GM18867 (cell line): ENCODE measurements at regions not wholly inside any gene's neighbourhood (a gene's known extent, or its start where the extent isn't known, plus 50 kb on each side); places are given as distances from the start of the nearest gene placed in this dataset.

ENCODE experiments used
- ATAC-seq: cut with Tn5 transposase; IDR thresholded peaks from one replicate; pipeline ENCODE4 v1.9.1; 2021; ENCODE audit warnings: mild to moderate bottlenecking, moderate library complexity; ENCODE audit not compliant: unreplicated experiment

DNA sequence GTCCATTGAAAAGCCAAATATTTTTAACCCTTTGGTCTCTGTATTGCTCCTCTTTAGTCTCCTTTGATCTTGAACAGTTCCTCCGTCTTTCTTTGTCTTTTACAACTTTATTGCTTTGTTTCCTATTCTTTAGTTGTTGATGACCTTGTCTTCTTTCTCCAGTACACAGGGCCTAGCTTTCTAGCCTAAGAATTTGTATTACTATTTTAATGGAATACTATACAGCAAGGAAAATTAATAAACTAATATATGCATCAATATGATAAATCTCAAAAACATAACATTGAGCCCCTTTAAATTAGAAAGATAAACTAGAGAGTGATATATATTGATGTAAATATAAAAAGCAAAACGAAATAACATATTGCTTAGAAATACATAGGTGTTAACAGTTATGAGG, 88.7 kb downstream of the NR1D2 start:
- no peak for ATAC-seq

DNA sequence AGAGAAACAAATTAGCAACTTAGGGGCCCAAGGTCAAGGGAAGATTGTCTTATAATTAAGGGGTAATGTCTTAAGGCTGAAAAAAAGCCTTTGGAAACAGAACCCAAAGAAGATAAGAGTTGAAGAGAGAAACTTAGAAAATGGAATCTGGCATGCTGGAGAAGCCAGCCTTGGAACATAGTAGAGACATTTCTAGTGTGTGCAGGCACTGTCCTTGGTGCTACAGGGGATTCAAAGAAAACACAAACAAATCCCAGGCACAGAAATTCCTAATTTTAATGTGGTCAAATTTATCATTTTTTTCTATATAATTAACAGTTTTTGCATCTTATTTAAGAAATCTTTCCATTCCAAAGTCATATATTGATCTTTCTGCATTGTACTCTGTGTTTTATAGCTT, 89.4 kb downstream of the NR1D2 start:
- ATAC-seq: no peak

DNA sequence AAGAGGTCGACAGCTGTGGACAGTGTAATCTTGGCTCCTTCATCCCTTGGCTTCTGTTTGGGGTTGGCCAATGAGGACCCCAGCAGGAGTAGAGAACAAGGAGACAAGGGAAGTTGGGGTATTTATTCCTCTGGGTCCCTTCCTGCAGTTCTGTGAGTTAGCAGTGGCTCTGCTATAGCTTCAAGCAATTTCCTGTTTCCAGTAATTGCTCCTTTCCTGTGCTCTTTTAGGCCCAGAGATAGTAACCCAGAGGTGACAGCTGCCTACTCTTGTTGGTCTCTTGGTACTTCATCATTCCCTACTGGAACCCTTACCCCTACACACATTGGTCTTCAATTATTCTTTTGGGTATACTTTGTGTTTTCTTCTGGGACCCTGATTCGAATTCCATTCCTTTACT, 92.9 kb downstream of the NR1D2 start:
- ATAC-seq: no peak

DNA sequence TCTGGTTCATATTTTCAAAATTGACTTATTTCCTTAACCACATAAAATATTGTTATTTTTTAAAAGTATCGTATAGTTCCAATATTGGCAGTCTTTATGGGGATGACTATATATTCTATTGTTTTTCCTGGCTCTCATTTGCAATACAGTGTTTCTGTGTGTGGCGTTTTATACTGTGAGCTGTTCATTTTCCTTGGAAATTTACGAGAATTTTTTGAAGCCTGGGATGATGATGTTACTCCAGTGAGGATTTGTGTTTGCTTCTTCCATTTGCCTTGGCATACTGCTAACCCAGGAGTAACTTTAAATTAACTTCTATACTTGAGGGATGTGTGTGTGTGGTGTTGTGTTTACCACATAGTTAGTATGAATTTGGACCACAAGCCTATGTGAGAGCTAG, 95.2 kb downstream of the NR1D2 start:
- ATAC-seq: no peak

DNA sequence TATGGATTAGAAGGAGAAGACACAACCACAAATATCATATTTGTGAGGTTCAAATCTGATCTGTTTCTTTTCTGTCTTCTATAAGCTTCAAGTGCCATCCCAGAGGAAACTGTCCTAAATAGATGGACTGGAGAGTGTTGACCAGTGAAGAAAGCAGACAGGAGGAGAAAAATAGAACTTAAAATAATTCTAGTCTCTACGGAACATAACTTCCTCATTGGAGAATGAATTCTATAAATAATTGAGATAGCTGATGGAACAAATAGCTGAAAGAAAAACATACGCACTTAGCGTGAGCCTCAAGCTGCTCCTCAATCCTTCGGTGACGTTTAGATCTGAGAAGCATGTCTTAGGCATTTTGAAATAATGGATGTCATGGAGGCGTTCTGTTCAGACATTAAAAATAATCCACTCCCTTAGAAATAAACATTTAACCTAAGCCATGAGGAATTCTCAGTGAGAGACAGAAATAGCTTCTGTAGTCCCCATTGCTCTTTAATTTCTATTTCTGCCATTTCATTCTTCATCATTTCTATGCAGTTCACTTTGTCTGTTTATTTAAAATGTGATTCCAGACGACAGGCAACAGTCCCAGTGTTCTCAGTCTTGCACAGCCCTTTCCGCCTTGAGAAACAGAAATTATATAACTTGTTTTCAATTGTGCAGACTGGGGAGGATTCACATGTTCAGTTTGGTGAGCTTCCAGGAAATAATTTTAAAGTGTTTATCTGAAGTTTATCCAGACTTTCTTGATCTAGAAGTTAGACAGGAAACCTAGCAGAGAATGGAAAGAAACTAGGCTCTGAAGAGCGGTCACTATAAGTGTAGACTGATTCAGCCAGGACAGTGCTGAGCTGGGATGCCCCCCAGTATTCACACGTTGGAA, 97.3 kb downstream of the NR1D2 start:
- no peak for ATAC-seq

DNA sequence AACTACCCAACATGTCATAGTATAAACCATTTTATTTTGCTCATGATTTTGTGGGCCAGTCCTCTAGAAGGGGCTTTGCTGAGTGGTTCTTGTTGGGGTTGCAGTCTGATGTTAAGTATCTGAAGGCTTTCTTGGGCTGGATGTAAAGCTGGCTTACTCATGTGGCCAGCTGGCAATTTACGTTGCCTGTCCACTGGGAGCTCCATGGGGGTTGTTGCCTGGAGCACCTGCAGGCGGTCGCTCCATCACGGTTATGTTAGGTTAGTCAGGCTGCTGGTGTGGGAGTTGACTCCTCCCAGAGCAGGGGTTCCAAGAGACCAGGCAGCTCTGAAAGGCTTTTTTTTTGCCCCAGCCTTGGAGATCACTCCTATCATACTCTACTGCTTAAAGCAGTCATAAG, 98.1 kb downstream of the NR1D2 start:
- ATAC-seq: no peak

DNA sequence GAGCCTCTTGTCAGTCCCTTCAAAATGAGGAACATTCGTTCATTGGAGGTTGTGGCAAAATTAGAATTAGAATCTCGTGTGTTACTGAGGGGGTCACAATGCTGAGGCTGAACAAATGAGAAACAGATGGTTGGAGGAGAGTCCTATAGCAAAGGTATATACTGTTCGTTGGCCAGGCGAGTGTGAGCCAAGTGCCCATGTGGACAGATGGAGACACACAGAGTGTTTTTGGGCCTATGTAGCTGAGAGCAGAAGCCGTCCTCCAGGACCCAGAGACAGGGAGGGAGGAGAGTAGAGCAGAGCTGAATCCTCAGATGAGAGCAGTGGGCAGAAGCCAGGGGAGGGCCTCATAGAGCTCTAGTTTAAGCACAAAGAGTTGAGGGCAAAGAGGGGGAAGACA, 98.9 kb downstream of the NR1D2 start:
- ATAC-seq: no peak

DNA sequence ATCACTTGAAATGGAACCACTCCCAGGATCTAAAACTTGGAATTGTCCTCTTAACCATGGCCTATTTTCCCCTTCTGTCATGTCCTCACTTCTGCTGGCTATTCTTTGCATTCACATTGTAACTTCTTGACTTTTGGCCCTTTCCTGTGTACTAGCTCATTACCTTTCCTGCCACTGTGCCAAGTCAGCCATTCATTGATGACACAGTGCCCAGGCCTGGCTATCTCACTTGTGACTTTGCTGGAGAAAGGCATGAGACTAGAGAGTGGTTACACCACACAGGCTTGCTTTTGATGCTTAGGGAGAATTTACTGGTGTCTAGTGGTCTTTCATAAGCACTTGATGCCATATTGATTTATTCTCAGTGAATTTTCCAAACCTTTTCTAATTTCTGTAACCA, 101.1 kb downstream of the NR1D2 start:
- ATAC-seq: no peak

DNA sequence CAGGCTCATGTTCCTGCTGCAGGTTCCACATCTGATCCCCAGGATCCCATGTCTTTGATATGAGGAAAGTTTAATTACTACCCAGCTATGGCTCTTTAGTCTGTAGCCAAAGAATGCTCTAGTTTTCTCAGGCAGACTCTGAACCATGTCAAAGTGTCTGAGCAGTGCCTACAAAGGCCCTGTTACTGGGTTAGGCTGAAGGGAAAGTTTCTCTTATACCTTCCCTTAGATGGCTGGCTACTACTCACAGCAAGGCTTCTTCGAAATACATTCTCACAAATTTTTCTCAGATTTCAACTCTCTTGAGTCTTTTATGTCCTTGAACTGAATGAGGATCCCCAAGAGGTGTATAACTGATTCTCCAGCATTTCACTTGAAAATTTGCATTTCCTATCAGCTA, 102.4 kb downstream of the NR1D2 start:
- peak; percentile 33 for ATAC-seq

DNA sequence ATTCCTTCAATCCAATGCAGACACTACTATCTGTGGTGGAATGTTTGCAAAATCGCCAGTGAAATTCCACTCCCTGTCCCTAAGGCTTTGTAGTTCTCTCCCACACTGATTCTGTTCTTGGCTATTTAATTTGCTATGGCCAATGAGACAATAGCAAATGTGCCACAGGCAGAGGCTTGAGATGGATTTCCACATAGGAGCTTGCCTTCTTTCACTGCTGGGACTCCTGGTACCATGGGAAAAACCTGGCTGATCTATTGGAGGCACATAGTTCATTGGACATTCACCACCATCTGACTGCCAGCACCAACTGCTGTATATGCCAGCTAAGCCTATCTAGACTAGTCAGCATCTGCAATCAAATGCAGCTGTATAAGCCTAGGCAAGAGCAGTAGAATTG, 103.8 kb downstream of the NR1D2 start:
- ATAC-seq: no peak

DNA sequence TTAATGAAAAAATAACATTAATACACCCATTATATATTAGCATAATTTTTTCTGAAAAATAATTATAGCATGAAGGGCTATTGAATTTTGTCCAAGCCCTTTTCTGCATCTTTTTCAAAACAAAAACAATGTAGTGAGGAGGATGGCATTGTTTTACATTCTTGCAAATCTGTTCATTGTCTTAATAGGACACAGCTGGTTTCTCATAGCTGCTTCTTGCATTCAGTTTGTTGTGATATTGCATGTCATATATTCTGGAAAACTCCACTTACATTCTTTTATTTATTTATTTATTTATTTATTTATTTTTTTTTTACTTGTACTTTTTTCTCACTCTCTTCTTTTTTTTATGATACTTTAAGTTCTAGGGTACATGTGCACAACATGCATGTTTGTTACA, 107.4 kb downstream of the NR1D2 start:
- ATAC-seq: no peak

DNA sequence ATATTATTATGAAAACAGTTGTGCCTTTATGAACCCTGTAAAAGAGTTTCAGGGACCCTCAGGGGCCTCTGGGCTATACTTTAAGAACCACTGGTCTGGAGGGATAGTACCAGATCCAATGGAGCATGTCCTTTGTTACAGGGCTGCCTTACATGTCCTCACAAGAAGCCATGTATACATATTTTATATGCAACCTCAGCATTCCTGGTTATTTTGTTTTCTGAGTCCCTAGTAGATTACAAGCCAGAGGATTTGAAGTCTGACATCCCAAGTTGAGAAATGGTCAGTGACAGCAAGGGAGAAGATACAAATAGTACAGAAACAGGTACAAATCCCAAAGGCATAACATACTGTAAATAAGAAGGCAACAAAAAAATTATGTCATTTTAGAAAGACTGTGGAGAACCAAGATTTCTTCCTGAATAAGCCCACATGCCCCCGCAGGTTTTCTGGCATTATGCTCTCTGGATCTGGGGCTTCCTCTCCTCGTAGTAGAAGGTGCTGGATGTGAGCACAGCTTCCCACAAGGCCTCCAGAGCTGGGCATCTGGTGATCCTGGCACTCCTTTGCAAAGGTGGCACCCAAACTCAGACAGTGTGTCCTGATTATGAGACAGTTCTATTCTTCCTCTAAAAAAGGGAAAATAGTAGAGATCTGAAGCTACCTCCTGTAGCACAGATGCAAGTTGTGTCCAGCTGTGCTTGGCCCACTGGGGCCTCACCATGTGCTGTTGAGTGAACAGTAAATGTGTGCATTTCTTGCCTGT, 114.0 kb downstream of the NR1D2 start:
- ATAC-seq: no peak

DNA sequence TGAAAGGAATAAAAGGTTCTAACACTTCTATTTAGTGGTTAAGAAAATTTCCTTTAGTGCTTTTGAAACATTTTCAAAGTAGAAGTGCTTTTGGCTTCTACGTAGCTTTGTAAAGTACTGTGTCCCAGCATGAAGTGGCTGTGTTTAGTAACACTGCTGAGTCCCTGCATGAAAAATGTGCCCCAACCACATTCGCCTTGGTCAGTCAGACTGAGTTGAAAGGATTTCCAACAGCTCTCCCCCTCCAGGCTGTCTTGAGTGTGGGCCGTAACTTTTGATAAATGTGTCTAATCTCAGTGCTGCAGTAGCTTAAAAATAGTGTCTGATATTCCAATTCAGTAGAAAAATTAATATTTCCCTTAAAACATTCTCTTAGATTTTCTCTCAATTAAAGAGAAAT, 115.0 kb downstream of the NR1D2 start:
- ATAC-seq: no peak

DNA sequence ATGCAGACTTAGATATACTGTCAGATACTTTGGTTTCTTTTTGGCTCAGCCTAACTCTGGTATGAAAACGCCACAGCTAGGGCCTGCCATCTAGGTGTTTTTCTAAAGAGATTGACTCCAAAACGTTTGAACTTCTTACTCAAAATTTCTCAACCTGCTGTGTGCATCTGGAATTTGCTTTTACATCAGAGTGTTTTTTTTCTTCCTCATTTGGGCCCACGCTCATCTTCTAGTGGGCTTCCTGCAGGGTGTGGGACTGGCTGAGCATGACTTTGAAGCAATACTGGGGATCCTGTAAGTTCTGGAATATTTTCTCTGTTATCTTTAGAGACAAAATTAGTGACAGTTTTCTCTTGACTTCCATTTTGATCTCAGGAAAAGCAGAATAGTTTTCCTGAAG, 117.8 kb downstream of the NR1D2 start:
- no peak for ATAC-seq
